HUES6 (cell line): ENCODE measurements at regions not wholly inside any gene's neighbourhood (a gene's known extent, or its start where the extent isn't known, plus 50 kb on each side); places are given as distances from the start of the nearest gene placed in this dataset.

ENCODE experiments used
- H3K27ac ChIP-seq: 2 replicates; pipeline ENCODE4 v1.7.0; 2013; ENCODE audit warnings: low read depth, mild to moderate bottlenecking, low read length, inconsistent platforms
- H3K27me3 ChIP-seq: 2 replicates; pipeline ENCODE4 v1.6.1; 2013; ENCODE audit warnings: low read length; ENCODE audit not compliant: control insufficient read depth, insufficient read depth
- H3K36me3 ChIP-seq: 2 replicates; pipeline ENCODE4 v1.6.1; 2013; ENCODE audit warnings: low read length; ENCODE audit not compliant: control insufficient read depth, insufficient read depth
- H3K4me1 ChIP-seq: 2 replicates; pipeline ENCODE4 v1.6.1; 2013; ENCODE audit warnings: low read length; ENCODE audit not compliant: control insufficient read depth, insufficient read depth
- H3K4me3 ChIP-seq: 2 replicates; pipeline ENCODE4 v1.5.1; 2013; ENCODE audit warnings: low read depth, low read length
- H3K9ac ChIP-seq: one replicate; pipeline ENCODE4 v1.6.1; 2013; ENCODE audit warnings: mild to moderate bottlenecking, low read length
- H3K9me3 ChIP-seq: 2 replicates; pipeline ENCODE4 v1.6.1; 2013; ENCODE audit warnings: low read depth, low read length; ENCODE audit not compliant: control insufficient read depth, insufficient read depth

DNA sequence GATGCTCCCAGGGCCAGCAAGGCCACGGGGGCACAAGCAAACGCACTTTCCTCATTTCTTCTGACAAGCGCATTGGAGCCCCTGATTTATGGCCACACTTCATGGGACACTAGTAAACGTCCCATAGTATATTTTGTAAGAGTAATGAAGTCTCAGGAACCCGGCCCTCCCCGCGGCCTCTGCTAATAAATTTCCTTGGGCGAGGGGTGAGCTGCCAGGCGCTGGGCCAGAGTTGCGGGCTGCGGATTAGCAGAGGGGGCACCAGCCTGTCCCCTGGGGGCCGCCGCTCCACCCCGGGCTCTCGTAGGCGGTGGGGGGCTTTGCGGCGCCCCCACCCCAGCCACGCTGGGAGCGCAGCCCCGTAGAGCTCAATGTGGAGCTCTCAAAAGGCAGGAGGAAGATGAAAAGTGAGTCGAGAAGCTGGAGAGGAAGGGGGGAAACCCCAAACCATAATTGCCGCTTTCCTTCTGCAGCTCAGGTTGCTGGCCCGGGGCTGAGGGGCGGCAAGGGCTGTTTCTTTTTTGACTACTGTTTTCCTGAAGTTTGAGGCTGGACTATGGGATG, 173.6 kb downstream of the CDC5L start:
- H3K9ac ChIP-seq = no peak overlapping the region
- no peaks in the 10 kb centered on the region for H3K27me3 ChIP-seq
- H3K9me3 ChIP-seq = no peaks in the 10 kb centered on the region
- peaks cover 33% of the 10 kb centered on the region for H3K4me1 ChIP-seq
- no peak overlapping the region for H3K27ac ChIP-seq
- H3K36me3 ChIP-seq = no peaks in the 10 kb centered on the region
- H3K4me3 ChIP-seq = no peak overlapping the region

- no peaks in the 10 kb centered on the region for H3K9me3 ChIP-seq
- H3K27me3 ChIP-seq = no peaks in the 10 kb centered on the region
- H3K36me3 ChIP-seq = no peaks in the 10 kb centered on the region
- no peak overlapping the region for H3K9ac ChIP-seq
- no peak overlapping the region for H3K4me3 ChIP-seq
- H3K4me1 ChIP-seq = peaks cover 33% of the 10 kb centered on the region
- H3K27ac ChIP-seq = no peak overlapping the region
Observed at GRCh38 chr6:44561832-44562665, 174.5 kb downstream of the CDC5L start.

- H3K9me3 ChIP-seq = no peaks in the 10 kb centered on the region
- H3K4me1 ChIP-seq = peaks cover 33% of the 10 kb centered on the region
- H3K4me3 ChIP-seq = no peak overlapping the region
- H3K27ac ChIP-seq = no peak overlapping the region
- no peaks in the 10 kb centered on the region for H3K36me3 ChIP-seq
- no peak overlapping the region for H3K9ac ChIP-seq
- H3K27me3 ChIP-seq = no peaks in the 10 kb centered on the region
Observed at GRCh38 chr6:44563397-44563796, 175.9 kb downstream of the CDC5L start.

DNA sequence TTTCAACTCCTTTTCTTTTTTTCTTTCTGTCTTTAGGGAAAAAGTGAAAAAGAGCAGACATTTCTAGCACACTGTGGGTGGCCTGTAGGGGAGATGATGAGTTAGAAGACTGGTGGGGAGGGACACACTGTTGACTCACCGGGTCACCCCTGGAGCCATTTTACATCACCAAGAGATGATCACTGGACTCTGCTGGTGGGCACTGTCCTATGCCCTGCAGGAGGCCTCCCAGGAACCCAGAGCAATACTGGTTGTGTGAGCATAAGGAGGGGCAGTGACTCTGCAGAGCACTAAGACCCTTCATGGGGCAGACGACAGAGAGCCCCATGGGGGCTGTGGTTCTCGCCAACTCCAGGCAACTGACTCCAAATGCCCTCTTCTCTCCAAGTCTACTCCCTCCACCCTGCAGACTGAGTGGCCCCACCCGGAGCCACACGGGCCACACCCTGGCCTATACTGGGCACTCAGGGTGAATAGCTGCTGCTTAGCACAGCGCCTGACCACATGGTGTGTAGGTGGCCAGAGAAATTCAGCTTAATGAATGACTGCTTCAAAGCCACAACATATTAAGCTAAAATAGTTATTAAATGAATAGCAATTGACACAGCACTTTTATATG, 177.5 kb downstream of the CDC5L start:
- Histone ChIP-seq H3K36me3 (no peaks in the 10 kb centered on the region), H3K4me3 (no peak overlapping the region), H3K4me1 (peaks cover 25% of the 10 kb centered on the region), H3K27me3 (no peaks in the 10 kb centered on the region), H3K27ac (no peak overlapping the region), H3K9ac (no peak overlapping the region), H3K9me3 (no peaks in the 10 kb centered on the region)

GRCh38 chr6:44567406-44567805, 179.9 kb downstream of the CDC5L start:
- no peak overlapping the region for H3K4me3 ChIP-seq
- H3K27me3 ChIP-seq = no peaks in the 10 kb centered on the region
- H3K36me3 ChIP-seq = no peaks in the 10 kb centered on the region
- H3K27ac ChIP-seq = no peak overlapping the region
- no peaks in the 10 kb centered on the region for H3K9me3 ChIP-seq
- H3K4me1 ChIP-seq = peaks cover 18% of the 10 kb centered on the region
- H3K9ac ChIP-seq = no peak overlapping the region

GRCh38 chr6:44569131-44569530, 181.6 kb downstream of the CDC5L start:
- Histone ChIP-seq H3K27me3 (no peaks in the 10 kb centered on the region), H3K27ac (no peak overlapping the region), H3K36me3 (no peaks in the 10 kb centered on the region), H3K4me3 (no peak overlapping the region), H3K4me1 (peaks cover 12% of the 10 kb centered on the region), H3K9me3 (no peaks in the 10 kb centered on the region), H3K9ac (no peak overlapping the region)

DNA sequence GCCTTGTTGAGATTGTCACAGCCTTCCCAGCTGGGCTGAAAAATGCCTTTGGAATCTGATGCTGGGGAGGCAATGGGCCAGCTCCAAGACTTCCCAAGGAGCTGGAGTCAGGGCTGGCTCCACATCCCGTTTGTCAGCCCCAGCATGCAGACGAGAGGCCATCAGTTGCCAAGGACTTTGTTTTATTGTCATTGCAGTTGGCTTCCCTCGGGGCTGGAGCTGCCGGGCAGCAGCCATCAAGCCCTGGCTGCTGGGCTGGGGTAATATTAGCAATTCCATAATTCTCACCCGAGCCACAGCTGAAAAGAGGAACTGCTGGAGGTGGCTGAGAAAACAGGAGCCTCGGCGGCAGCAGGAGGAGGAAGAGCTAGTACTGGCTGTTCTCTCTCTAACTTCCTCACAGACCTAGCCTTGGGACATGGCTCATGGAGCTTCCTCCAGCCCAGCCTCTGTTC, 182.5 kb downstream of the CDC5L start:
- H3K27ac ChIP-seq = no peak overlapping the region

GRCh38 chr6:44571510-44571909, 184.0 kb downstream of the CDC5L start:
- no peak overlapping the region for H3K27ac ChIP-seq
- no peak overlapping the region for H3K4me3 ChIP-seq
- no peaks in the 10 kb centered on the region for H3K36me3 ChIP-seq
- H3K27me3 ChIP-seq = no peaks in the 10 kb centered on the region
- H3K9me3 ChIP-seq = no peaks in the 10 kb centered on the region
- H3K9ac ChIP-seq = no peak overlapping the region
- peaks cover 4% of the 10 kb centered on the region for H3K4me1 ChIP-seq

More for the DNA sequence above, 182.5 kb downstream of the CDC5L start:
- Histone ChIP-seq H3K27me3 (no peaks in the 10 kb centered on the region), H3K4me1 (peaks cover 4% of the 10 kb centered on the region), H3K9me3 (no peaks in the 10 kb centered on the region), H3K4me3 (no peak overlapping the region), H3K9ac (no peak overlapping the region), H3K36me3 (no peaks in the 10 kb centered on the region)

DNA sequence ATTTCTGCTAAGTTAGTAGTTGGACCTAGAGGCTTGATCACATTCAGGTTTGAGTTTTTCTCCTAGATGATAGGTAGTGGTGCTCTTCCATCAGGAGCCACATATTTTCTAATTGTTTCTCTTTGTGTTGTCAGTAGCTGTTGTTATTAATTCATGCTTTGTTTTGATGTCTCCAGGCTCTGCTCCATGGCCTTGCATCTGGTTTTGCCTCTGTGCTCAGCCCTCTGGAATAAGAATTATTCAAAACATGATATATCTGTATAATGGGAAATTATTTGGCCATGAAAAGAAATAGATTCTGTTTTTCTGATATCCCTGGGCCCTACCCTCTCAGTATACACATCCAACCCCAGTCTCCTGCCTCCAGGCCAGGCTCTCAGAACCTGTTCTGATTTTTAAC, 184.8 kb downstream of the CDC5L start:
- H3K36me3 ChIP-seq = no peaks in the 10 kb centered on the region
- H3K27ac ChIP-seq = no peak overlapping the region
- no peak overlapping the region for H3K9ac ChIP-seq
- H3K4me3 ChIP-seq = no peak overlapping the region
- H3K4me1 ChIP-seq = peaks cover 4% of the 10 kb centered on the region
- no peaks in the 10 kb centered on the region for H3K27me3 ChIP-seq
- no peaks in the 10 kb centered on the region for H3K9me3 ChIP-seq

- Histone ChIP-seq H3K9ac (no peak overlapping the region), H3K27ac (no peak overlapping the region), H3K4me1 (no peaks in the 10 kb centered on the region), H3K9me3 (no peaks in the 10 kb centered on the region), H3K36me3 (no peaks in the 10 kb centered on the region), H3K4me3 (no peak overlapping the region), H3K27me3 (no peaks in the 10 kb centered on the region)
Observed at GRCh38 chr6:44575644-44576043, 188.1 kb downstream of the CDC5L start.

- H3K27ac ChIP-seq = no peak overlapping the region
- no peaks in the 10 kb centered on the region for H3K36me3 ChIP-seq
- H3K27me3 ChIP-seq = no peaks in the 10 kb centered on the region
- no peak overlapping the region for H3K4me3 ChIP-seq
- no peaks in the 10 kb centered on the region for H3K9me3 ChIP-seq
- no peak overlapping the region for H3K9ac ChIP-seq
- H3K4me1 ChIP-seq = no peaks in the 10 kb centered on the region
Observed at GRCh38 chr6:44576132-44576631, 188.7 kb downstream of the CDC5L start.
